KOPT-K1 (cell line): ENCODE measurements at regions not wholly inside any gene's neighbourhood (a gene's known extent, or its start where the extent isn't known, plus 50 kb on each side); places are given as distances from the start of the nearest gene placed in this dataset.

ENCODE experiments used
- H3K27ac ChIP-seq: fragments of 200-600 bp; sonication (generic); 2 replicates; pipeline ENCODE4 v1.5.1; 2016; ENCODE audit warnings: antibody characterized with exemption, mild to moderate bottlenecking, low read depth, low read length; ENCODE audit not compliant: poor library complexity, severe bottlenecking
- H3K36me3 ChIP-seq: fragments of 200-600 bp; sonication (generic); 2 replicates; pipeline ENCODE4 v1.5.1; 2017; ENCODE audit warnings: antibody characterized with exemption, mild to moderate bottlenecking, low read length, moderate library complexity; ENCODE audit not compliant: insufficient read depth
- H3K9me3 ChIP-seq: fragments of 200-600 bp; sonication (generic); 2 replicates; pipeline ENCODE4 v1.5.1; 2017; ENCODE audit warnings: antibody characterized with exemption, low read length, mild to moderate bottlenecking; ENCODE audit not compliant: insufficient read depth, poor library complexity, severe bottlenecking

DNA sequence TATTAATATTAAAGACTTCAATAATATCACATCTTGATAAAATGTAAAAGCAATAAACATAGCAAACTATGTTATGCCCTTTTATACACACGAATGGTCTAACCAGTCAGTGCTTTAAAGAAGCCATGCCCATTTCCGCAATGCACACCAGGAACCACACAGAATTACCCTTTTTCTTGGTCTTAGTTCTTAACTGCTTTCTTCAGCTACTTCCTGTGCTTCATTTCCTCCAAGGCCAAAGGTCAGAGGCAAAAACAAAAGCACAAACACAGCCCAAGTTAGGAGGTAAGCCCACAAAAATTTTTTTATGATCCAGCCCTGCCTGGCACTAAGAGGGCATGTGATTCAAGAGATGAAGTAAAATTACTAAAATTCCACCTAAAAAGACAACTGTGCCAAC, 267.2 kb downstream of the FBXO15 start:
- Histone ChIP-seq H3K27ac (no peak overlapping the region), H3K36me3 (no peaks in the 10 kb centered on the region), H3K9me3 (no peaks in the 10 kb centered on the region)

DNA sequence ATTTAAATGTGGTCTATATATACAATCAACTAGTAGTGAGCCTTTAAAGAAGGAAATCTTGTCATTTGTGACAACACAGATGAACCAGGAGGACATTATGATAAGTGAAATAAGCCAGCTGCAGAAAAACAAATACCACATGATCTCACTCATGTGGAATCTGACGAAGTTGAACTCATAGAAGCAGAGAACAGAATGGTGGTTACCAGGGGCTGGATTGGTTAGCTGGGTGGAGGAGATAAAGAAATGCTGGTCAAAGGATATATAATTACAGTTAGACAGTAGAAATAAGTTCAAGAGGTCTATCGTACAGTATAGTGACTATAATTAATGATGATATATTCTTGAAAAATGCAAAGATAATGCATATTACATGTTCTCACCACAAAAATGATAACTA, 267.9 kb downstream of the FBXO15 start:
- H3K27ac ChIP-seq = no peak overlapping the region
- no peaks in the 10 kb centered on the region for H3K36me3 ChIP-seq
- no peaks in the 10 kb centered on the region for H3K9me3 ChIP-seq

DNA sequence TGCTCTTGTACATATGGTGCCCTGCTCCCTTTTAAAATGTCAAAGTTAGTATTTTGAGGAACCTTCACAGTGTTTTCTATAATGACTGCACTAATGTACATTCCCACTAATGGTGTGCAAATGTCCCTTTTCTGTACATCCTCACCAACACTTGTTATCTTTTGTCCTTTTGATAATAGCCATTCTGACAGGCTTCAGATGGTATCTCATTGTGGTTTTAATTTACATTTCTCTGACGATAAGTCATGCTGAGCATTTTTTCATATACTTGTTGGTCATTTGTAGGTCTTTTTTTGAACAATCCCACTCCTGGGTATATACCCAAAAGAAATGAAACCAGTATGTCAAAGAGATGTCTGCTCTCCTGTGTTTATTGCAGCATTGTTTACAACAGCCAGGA, 268.3 kb downstream of the FBXO15 start:
- Histone ChIP-seq H3K27ac (no peak overlapping the region), H3K9me3 (no peaks in the 10 kb centered on the region), H3K36me3 (no peaks in the 10 kb centered on the region)

DNA sequence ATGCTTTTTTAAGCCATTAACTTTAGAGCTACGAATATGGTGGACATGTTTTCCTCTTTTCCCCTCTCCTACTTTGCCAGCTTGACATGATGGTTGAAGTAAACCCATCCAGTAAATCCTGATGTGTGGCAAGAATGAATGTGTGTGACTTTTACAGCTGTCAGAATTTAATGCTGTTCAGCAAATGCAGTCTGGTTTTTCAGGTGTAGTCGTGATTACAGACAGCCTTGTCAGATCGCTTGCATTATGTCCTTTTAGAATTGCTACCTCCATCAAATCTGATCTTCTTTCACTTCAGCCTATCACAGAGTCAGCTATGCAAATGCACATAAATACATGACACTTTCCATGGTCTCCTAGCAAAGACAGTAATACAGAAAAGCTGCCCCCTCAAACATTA, 278.5 kb downstream of the FBXO15 start:
- Histone ChIP-seq H3K27ac (no peak overlapping the region), H3K36me3 (no peaks in the 10 kb centered on the region), H3K9me3 (no peaks in the 10 kb centered on the region)

DNA sequence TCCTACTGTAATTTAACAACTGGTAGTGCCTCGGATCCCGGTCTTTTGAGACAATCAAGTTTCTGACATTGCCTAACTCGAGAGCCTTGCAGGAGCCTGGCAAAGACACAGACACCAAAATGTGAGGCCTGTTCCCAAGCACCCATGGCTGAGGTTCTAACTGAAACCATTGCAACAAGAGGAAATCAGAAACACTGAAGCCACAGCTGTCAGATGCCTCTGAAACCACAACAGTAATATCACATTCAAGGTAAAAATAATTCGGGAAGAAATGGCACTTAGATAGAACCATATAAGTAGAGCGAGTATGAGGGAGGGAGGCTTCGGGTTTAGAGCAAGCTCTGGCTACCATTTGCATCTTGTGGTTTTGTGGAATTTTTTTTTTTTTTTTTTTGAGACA, 285.9 kb downstream of the FBXO15 start:
- Histone ChIP-seq H3K9me3 (no peaks in the 10 kb centered on the region), H3K36me3 (no peaks in the 10 kb centered on the region), H3K27ac (no peak overlapping the region)

DNA sequence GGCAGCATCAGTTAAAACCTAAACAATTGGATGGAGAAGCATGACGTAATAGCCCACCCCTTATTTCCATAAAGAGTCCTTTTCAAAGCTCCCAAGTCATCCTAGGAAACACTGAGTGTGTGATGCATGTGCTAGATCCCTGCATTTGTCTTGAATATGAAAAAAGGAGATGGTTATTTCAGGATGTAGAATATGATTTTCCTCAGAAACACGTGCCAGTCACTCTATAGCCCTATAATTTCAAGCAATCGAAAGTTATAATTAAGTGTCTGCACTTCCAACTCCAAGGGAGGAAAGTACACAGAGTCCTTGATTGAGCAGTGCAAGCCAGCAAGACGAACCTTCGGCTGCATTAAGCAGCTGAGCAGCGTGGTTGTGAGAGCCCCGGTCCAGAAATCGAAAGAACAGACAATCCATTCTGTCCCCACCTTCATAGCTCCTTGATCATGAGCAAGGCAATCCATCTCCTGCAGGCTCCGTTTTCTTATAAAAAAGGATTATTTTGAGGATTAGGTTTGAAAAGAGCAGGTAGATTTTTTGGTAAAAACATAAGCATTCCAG, 287.7 kb downstream of the FBXO15 start:
- Histone ChIP-seq H3K36me3 (no peaks in the 10 kb centered on the region), H3K9me3 (no peaks in the 10 kb centered on the region), H3K27ac (no peak overlapping the region)

DNA sequence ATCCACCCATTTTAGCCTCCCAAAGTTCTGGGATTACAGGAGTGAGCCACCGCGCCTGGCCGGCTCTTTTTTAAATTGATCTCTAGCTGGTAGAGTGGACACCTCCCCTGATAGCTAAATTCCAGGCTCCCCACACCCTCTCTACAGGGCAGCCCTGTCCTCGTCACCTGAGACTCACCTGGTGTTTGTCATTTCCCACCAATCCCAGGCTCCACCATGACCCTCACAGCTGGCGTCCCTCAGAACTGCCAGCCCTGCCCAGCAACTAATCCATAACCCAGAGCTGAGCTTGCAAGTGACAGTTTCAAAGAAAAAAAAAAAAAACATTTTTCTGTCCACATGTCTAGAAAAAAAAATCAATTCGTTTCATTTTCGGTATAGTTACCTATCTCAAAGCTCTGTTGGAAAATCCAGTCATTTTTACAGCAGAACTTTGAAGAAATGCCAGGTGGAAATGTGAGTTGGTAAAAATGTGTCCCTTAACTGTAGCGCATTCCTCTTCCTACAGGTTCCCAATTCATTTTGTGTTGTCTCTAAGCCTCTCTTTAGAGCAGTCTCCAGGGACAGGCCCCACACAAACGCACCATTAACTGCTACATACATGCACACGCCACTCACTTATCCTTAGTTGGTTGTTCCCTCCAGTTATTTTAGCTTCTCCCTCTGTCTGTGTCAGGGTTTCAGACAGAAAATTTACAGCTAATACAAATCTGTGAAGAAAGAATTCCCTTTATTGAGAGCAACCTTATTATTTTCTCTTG, 294.7 kb downstream of the FBXO15 start:
- H3K9me3 ChIP-seq = no peaks in the 10 kb centered on the region
- H3K36me3 ChIP-seq = no peaks in the 10 kb centered on the region
- H3K27ac ChIP-seq = no peak overlapping the region

DNA sequence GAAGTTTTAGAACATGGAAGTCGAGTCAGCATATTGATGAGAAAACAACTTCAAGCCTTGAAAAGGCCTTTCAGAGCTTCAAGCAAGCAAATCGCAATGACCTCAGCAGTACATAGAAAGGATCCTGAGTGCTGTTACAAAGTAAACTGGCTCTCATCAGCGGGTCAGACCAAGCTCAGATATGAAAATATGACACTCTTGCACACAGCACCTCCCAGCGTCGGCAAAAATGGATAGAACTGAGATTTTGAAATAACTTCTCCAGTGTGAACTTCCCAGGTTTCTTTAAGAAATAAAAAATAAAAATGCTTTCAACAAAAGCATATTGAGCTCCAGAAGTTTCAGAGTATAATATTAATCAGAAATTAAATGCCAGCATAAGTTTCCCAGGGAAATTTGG, 296.9 kb downstream of the FBXO15 start:
- H3K9me3 ChIP-seq = no peaks in the 10 kb centered on the region
- no peak overlapping the region for H3K27ac ChIP-seq
- H3K36me3 ChIP-seq = no peaks in the 10 kb centered on the region

DNA sequence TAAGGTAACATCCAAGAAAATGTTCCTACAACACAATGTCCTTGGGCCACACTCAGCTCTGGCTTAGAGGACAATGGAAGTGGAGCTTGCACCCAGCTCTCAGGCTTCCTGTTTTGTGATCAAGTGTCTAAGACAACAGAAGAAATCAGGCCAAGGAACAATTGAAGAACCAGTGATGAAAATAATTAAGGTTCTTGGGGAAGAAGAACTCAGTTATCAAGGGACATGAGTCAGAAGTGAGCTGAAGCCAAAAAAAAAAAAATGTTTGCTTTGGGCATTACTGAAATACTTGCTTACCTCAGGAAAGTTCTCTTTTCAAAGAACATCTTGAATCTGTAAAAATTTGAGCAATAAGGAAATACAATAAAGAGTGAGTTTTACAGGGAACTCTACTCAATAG, 299.0 kb downstream of the FBXO15 start:
- H3K36me3 ChIP-seq = no peaks in the 10 kb centered on the region
- no peak overlapping the region for H3K27ac ChIP-seq
- H3K9me3 ChIP-seq = no peaks in the 10 kb centered on the region

DNA sequence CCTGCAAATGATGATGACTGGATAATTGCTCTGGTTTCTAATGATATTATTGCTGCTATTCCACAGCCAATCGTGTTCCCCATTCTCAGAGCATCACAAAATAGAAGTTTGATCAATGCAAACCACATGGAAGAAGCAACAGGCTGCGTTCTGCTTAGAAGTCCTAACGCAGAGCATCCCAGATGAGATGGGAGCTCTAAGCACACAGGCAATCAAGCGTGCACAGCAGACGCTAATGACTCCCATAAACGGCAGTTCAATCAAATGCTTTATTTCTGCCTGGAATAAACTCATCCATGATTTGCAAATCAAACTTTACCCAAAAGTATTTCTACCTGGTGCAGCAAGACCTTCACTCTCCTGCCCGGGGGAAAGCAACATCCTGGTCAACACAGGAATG, 304.2 kb downstream of the FBXO15 start:
- Histone ChIP-seq H3K36me3 (no peaks in the 10 kb centered on the region), H3K27ac (no peak overlapping the region), H3K9me3 (no peaks in the 10 kb centered on the region)

DNA sequence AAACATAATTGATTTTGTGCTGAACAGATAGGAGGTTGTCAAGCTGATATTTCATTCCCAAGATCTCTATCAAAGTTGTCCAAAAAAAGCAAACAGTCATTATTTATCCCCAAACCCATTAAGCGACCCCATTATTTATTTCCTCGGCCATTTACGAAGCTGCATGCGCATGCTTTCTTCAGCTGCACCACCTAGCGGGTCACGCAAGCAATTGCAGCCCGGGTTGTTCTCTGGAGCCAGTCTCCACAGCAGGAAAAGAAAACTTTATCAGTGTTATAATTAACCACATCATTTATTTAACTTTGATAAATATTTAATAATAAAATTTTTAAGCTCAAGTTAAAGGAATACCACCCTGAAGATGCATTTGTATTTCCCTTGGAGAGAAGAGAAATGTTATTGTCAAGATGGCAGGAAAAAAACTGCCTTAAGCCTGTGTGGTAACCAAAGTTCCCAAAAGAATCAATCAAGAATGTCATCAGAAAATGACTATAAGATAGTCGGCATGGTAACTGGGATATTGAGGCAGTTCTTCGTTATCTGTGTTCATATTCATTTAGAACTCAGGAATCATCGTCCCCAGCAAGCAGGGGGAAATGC, 304.7 kb downstream of the FBXO15 start:
- Histone ChIP-seq H3K36me3 (no peaks in the 10 kb centered on the region), H3K27ac (no peak overlapping the region), H3K9me3 (no peaks in the 10 kb centered on the region)

DNA sequence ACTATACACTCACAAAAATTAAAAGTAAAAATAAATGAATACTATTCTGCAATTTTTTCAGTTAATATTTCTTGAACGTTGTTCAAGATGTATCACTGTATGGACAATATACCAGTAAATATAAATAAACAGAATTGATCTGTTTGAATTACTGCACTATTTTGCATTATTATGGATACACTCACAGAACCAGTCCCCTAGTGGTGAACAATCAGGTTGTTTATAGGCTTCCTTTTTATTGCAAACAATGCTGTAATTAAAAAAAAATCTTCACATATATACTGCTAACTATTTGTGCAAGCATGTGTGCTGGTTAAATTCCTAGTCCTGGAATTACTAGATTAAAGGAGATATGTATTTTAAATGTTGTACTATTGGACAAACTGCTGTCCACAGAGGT, 306.0 kb downstream of the FBXO15 start:
- Histone ChIP-seq H3K27ac (no peak overlapping the region), H3K36me3 (no peaks in the 10 kb centered on the region), H3K9me3 (no peaks in the 10 kb centered on the region)

DNA sequence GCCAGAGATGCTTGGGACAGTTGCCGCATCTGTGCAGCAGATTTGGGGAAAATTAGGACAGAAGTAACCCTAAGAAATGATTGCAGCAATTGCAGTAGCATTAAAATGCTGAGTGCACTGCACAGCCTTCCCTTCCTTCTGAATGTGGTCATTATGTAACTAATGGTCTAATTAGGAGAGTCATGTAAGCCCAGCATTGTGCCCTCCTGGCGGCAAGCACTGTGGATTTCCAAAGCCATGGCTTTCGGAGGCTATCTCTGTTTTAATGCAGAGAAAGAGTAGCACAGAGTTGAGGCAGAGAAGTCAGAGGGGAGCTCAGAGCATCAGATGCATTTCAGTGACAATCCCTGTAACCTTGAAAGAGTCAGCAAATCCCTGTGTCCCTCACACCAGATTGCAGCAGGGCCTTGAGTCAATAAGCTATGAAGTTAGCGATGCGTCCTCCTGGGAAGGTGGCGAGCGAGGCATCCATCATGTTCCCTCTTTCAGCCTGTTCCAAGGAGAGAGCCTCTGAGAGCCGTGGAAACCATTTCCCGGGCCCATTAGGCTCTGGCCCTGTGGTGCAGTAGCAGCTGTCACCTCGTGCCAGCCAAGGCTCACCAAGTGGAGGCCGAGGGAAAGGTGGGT, 307.2 kb downstream of the FBXO15 start:
- Histone ChIP-seq H3K9me3 (no peaks in the 10 kb centered on the region), H3K36me3 (no peaks in the 10 kb centered on the region), H3K27ac (no peak overlapping the region)

DNA sequence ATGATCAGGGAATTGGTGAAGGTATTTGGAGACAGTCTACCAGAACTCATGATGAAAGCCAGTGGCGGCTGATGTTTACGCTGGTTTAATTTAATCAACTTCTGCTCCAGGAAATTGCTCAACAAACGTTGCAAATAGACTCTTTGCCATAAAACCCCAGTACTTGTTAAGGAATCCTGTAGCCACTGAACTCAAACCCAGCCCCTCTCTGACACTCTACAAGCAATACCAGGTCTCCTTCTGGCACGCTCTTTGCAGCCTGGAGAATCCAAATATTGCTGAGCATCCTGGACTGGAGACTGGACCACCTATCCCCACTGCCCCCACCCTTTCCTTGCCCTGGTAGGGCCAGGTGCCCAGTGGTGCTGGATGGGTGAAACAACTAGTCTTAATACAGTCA, 308.2 kb downstream of the FBXO15 start:
- no peaks in the 10 kb centered on the region for H3K9me3 ChIP-seq
- H3K27ac ChIP-seq = no peak overlapping the region
- no peaks in the 10 kb centered on the region for H3K36me3 ChIP-seq

DNA sequence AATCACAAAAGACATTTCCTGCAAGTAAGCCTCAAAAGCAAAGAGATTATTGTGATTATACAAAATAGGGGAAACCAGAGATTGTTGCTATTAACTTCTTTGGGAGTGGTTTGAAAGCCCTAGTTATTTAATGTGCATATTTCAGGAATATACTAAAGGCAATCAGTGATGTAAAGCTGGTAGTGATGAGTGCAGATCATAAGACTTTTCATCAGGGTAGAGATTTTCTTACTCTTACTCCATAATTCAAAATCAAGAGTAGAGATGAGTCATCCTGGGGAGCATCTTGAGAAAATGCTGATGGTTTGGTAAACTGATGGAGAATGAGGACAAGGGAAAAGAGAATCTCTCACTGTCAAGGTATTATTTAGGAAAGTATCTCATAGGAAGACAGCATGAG, 309.5 kb downstream of the FBXO15 start:
- no peak overlapping the region for H3K27ac ChIP-seq
- H3K36me3 ChIP-seq = no peaks in the 10 kb centered on the region
- no peaks in the 10 kb centered on the region for H3K9me3 ChIP-seq
